Tongue (tissue), 1 donor: ENCODE measurements at regions not wholly inside any gene's neighbourhood (a gene's known extent, or its start where the extent isn't known, plus 50 kb on each side); places are given as distances from the start of the nearest gene placed in this dataset.
"Not testable (repeated sequence)": the region's sequence is repeated elsewhere in the genome, so short reads cannot be mapped to it uniquely, and the experiment has no call there.

Experiments used
- DNase-seq: peaks from one replicate; pipeline ENCODE4 v3.0.0-alpha.2; 2015

- DNase-seq, result no peak
Measured at GRCh38 chr10:81270051-81270450, 604.9 kb upstream of the NRG3 start.

- no peak for DNase-seq
Measured at GRCh38 chr10:81280497-81281479, 594.2 kb upstream of the NRG3 start.

GRCh38 chr10:81288544-81288943 lies 586.5 kb upstream of the NRG3 start:
- DNase-seq, result no peak

GRCh38 chr10:81297292-81297691 lies 577.7 kb upstream of the NRG3 start:
- no peak for DNase-seq

GRCh38 chr10:81303656-81304055 lies 571.3 kb upstream of the NRG3 start:
- DNase-seq, result no peak

GRCh38 chr10:81306971-81307782 lies 567.8 kb upstream of the NRG3 start:
- no peak for DNase-seq

GRCh38 chr10:81309041-81309552 lies 565.9 kb upstream of the NRG3 start:
- DNase-seq, result no peak

- DNase-seq, result no peak
Measured at GRCh38 chr10:81314471-81314870, 560.5 kb upstream of the NRG3 start.

- DNase-seq, result no peak
Measured at GRCh38 chr10:81315026-81315425, 560.0 kb upstream of the NRG3 start.

GRCh38 chr10:81348003-81348402 lies 527.0 kb upstream of the NRG3 start:
- DNase-seq, result no peak

- no peak for DNase-seq
Measured at GRCh38 chr10:81367132-81367531, 507.9 kb upstream of the NRG3 start.

GRCh38 chr10:81386817-81387216 lies 488.2 kb upstream of the NRG3 start:
- no peak for DNase-seq

GRCh38 chr10:81403451-81403850 lies 471.5 kb upstream of the NRG3 start:
- DNase-seq, result no peak

GRCh38 chr10:81405399-81405798 lies 469.6 kb upstream of the NRG3 start:
- no peak for DNase-seq

- DNase-seq, result peak; percentile 10
Measured at GRCh38 chr10:81414038-81414437, 461.0 kb upstream of the NRG3 start.

- DNase-seq, result no peak
Measured at GRCh38 chr10:81426722-81427121, 448.3 kb upstream of the NRG3 start.

GRCh38 chr10:81428456-81429134 lies 446.4 kb upstream of the NRG3 start:
- DNase-seq, result no peak

GRCh38 chr10:81439445-81439844 lies 435.5 kb upstream of the NRG3 start:
- DNase-seq, result no peak

- DNase-seq, result not testable (repeated sequence)
Measured at GRCh38 chr10:81441624-81442023, 433.4 kb upstream of the NRG3 start.

- no peak for DNase-seq
Measured at GRCh38 chr10:81444242-81444929, 430.6 kb upstream of the NRG3 start.

GRCh38 chr10:81450651-81451050 lies 424.3 kb upstream of the NRG3 start:
- no peak for DNase-seq
